ENCODE measurements at regions not wholly inside any gene's neighbourhood (a gene's known extent, or its start where the extent isn't known, plus 50 kb on each side); places are given as distances from the start of the nearest gene placed in this dataset.
A peak's percentile ranks its signal among the peaks of the same experiment; 100 is the strongest.
"Not testable (repeated sequence)": the region's sequence is repeated elsewhere in the genome, so short reads cannot be mapped to it uniquely, and the experiment has no call there.

- no peak overlapping the region for H3K27ac ChIP-seq (ENCODE audit: low read depth, low read length)
- POLR2A ChIA-PET (ENCODE audit: partially characterized antibody) = no interaction called here
- Mint-ChIP-seq H3K9me3 (no peaks in the 10 kb centered on the region), H3K27me3 (no peaks in the 10 kb centered on the region), H3K36me3 (no peaks in the 10 kb centered on the region), H3K4me1 (no peaks in the 10 kb centered on the region), H3K27ac (no peak overlapping the region), H3K4me3 (no peak overlapping the region)
- peak in 1 of 5 donors; percentile 19 for DNase-seq
- CTCF ChIA-PET (ENCODE audit: partially characterized antibody) = no interaction called here
- no peaks in the 10 kb centered on the region for H3K9me3 ChIP-seq (ENCODE audit: control insufficient read depth in 1 of 2, low read length in 2 of 2)
- H3K36me3 ChIP-seq (ENCODE audit: insufficient read depth, low read length) = no peaks in the 10 kb centered on the region
- intact Hi-C loops (cut with micrococcal nuclease) = no loop called here
- H3K4me1 ChIP-seq (ENCODE audit: insufficient read depth, low read length) = no peaks in the 10 kb centered on the region
- H3K4me3 ChIP-seq (ENCODE audit: low read length in 2 of 2) = no peak overlapping the region
- no peaks in the 10 kb centered on the region for H3K27me3 ChIP-seq (ENCODE audit: insufficient read depth, low read length)
Observed at GRCh38 chr18:38790786-38791185, 1225.2 kb upstream of the CELF4 start.

- intact Hi-C loops (cut with micrococcal nuclease) = no loop called here
- ChIA-PET POLR2A (ENCODE audit: partially characterized antibody) (no interaction called here), CTCF (ENCODE audit: partially characterized antibody) (interaction anchor here (1.2 kb wide), 1 partner anchor 8 kb away, joined by 3 read pairs; no protein-coding TSS in a partner anchor)
- H3K36me3 Mint-ChIP-seq = no peaks in the 10 kb centered on the region
- H3K9me3 ChIP-seq (ENCODE audit: control insufficient read depth in 1 of 2, low read length in 2 of 2) = no peaks in the 10 kb centered on the region
- no peaks in the 10 kb centered on the region for H3K4me1 ChIP-seq (ENCODE audit: insufficient read depth, low read length)
- H3K27ac Mint-ChIP-seq = no peak overlapping the region
- DNase-seq = no peak
- H3K36me3 ChIP-seq (ENCODE audit: insufficient read depth, low read length) = no peaks in the 10 kb centered on the region
- no peak overlapping the region for H3K4me3 Mint-ChIP-seq
- no peaks in the 10 kb centered on the region for H3K4me1 Mint-ChIP-seq
- no peak overlapping the region for H3K4me3 ChIP-seq (ENCODE audit: low read length in 2 of 2)
- H3K27me3 ChIP-seq (ENCODE audit: insufficient read depth, low read length) = no peaks in the 10 kb centered on the region
- H3K27me3 Mint-ChIP-seq = no peaks in the 10 kb centered on the region
- H3K27ac ChIP-seq (ENCODE audit: low read depth, low read length) = no peak overlapping the region
- peaks cover 0 to under 1% (median 0%) of the 10 kb centered on the region in 8 donors for H3K9me3 Mint-ChIP-seq
Observed at GRCh38 chr18:38790303-38790702, 1224.7 kb upstream of the CELF4 start.

- no peak overlapping the region for H3K4me3 ChIP-seq (ENCODE audit: low read length in 2 of 2)
- Mint-ChIP-seq H3K27me3 (no peaks in the 10 kb centered on the region), H3K4me1 (no peaks in the 10 kb centered on the region), H3K27ac (no peak overlapping the region), H3K4me3 (no peak overlapping the region), H3K36me3 (no peaks in the 10 kb centered on the region), H3K9me3 (peaks cover 0 to 3% (median 0%) of the 10 kb centered on the region in 8 donors)
- H3K27ac ChIP-seq (ENCODE audit: low read depth, low read length) = no peak overlapping the region
- no peaks in the 10 kb centered on the region for H3K27me3 ChIP-seq (ENCODE audit: insufficient read depth, low read length)
- ChIA-PET POLR2A (ENCODE audit: partially characterized antibody) (no interaction called here), CTCF (ENCODE audit: partially characterized antibody) (interaction anchor here (1.2 kb wide), 1 partner anchor 10 kb away, joined by 3 read pairs; no protein-coding TSS in a partner anchor)
- H3K9me3 ChIP-seq (ENCODE audit: control insufficient read depth in 1 of 2, low read length in 2 of 2) = no peaks in the 10 kb centered on the region
- intact Hi-C loops (cut with micrococcal nuclease) = no loop called here
- H3K4me1 ChIP-seq (ENCODE audit: insufficient read depth, low read length) = no peaks in the 10 kb centered on the region
- H3K36me3 ChIP-seq (ENCODE audit: insufficient read depth, low read length) = no peaks in the 10 kb centered on the region
- DNase-seq = no peak
Observed at GRCh38 chr18:38789141-38789540, 1223.5 kb upstream of the CELF4 start.

- Histone ChIP-seq H3K4me3 (ENCODE audit: low read length in 2 of 2) (no peak overlapping the region), H3K27ac (ENCODE audit: low read depth, low read length) (no peak overlapping the region), H3K9me3 (ENCODE audit: control insufficient read depth in 1 of 2, low read length in 2 of 2) (no peaks in the 10 kb centered on the region), H3K4me1 (ENCODE audit: insufficient read depth, low read length) (no peaks in the 10 kb centered on the region), H3K27me3 (ENCODE audit: insufficient read depth, low read length) (no peaks in the 10 kb centered on the region), H3K36me3 (ENCODE audit: insufficient read depth, low read length) (no peaks in the 10 kb centered on the region)
- H3K36me3 Mint-ChIP-seq = no peaks in the 10 kb centered on the region
- no peaks in the 10 kb centered on the region for H3K27me3 Mint-ChIP-seq
- ChIA-PET CTCF (ENCODE audit: partially characterized antibody) (no interaction called here), POLR2A (ENCODE audit: partially characterized antibody) (no interaction called here)
- no peak overlapping the region for H3K4me3 Mint-ChIP-seq
- H3K9me3 Mint-ChIP-seq = peaks cover 0 to 7% (median 0%) of the 10 kb centered on the region in 8 donors
- intact Hi-C loops (cut with micrococcal nuclease) = no loop called here
- no peak overlapping the region for H3K27ac Mint-ChIP-seq
- H3K4me1 Mint-ChIP-seq = no peaks in the 10 kb centered on the region
- no peak for DNase-seq
Observed at GRCh38 chr18:38786906-38787305, 1221.3 kb upstream of the CELF4 start.

- H3K27ac ChIP-seq (ENCODE audit: low read depth, low read length); H3K9me3 Mint-ChIP-seq; H3K27me3 ChIP-seq (ENCODE audit: insufficient read depth, low read length); intact Hi-C loops (cut with micrococcal nuclease); H3K4me1 Mint-ChIP-seq; CTCF ChIA-PET (ENCODE audit: partially characterized antibody); H3K36me3 Mint-ChIP-seq; H3K27me3 Mint-ChIP-seq; H3K4me1 ChIP-seq (ENCODE audit: insufficient read depth, low read length); H3K4me3 ChIP-seq (ENCODE audit: low read length in 2 of 2); DNase-seq; H3K9me3 ChIP-seq (ENCODE audit: control insufficient read depth in 1 of 2, low read length in 2 of 2); H3K4me3 Mint-ChIP-seq; H3K27ac Mint-ChIP-seq; H3K36me3 ChIP-seq (ENCODE audit: insufficient read depth, low read length); POLR2A ChIA-PET (ENCODE audit: partially characterized antibody): not testable (repeated sequence)
Observed at GRCh38 chr18:38771620-38772019, 1206.0 kb upstream of the CELF4 start.

- H3K27ac ChIP-seq (ENCODE audit: low read depth, low read length) = no peak overlapping the region
- CTCF ChIA-PET (ENCODE audit: partially characterized antibody) = no interaction called here
- no peaks in the 10 kb centered on the region for H3K36me3 ChIP-seq (ENCODE audit: insufficient read depth, low read length)
Observed at GRCh38 chr18:38768504-38768903, 1202.9 kb upstream of the CELF4 start.

GRCh38 chr18:38759457-38759856 lies 1193.9 kb upstream of the CELF4 start:
- Histone ChIP-seq H3K27me3 (ENCODE audit: insufficient read depth, low read length) (no peaks in the 10 kb centered on the region), H3K4me1 (ENCODE audit: insufficient read depth, low read length) (no peaks in the 10 kb centered on the region), H3K27ac (ENCODE audit: low read depth, low read length) (no peak overlapping the region), H3K4me3 (ENCODE audit: low read length in 2 of 2) (no peak overlapping the region), H3K9me3 (ENCODE audit: control insufficient read depth in 1 of 2, low read length in 2 of 2) (no peaks in the 10 kb centered on the region), H3K36me3 (ENCODE audit: insufficient read depth, low read length) (no peaks in the 10 kb centered on the region)
- Mint-ChIP-seq H3K9me3 (peaks cover 0 to 7% (median 0%) of the 10 kb centered on the region in 8 donors), H3K27me3 (no peaks in the 10 kb centered on the region), H3K4me3 (no peak overlapping the region), H3K4me1 (no peaks in the 10 kb centered on the region), H3K36me3 (no peaks in the 10 kb centered on the region), H3K27ac (no peak overlapping the region)
- intact Hi-C loops (cut with micrococcal nuclease) = no loop called here
- POLR2A ChIA-PET (ENCODE audit: partially characterized antibody) = no interaction called here
- no peak for DNase-seq
- CTCF ChIA-PET (ENCODE audit: partially characterized antibody) = no interaction called here

More at GRCh38 chr18:38768504-38768903, 1202.9 kb upstream of the CELF4 start:
- Mint-ChIP-seq H3K27ac (no peak overlapping the region), H3K9me3 (peaks cover 0 to 4% (median 0%) of the 10 kb centered on the region in 8 donors), H3K4me3 (no peak overlapping the region), H3K27me3 (no peaks in the 10 kb centered on the region), H3K4me1 (no peaks in the 10 kb centered on the region), H3K36me3 (no peaks in the 10 kb centered on the region)
- no peak for DNase-seq
- intact Hi-C loops (cut with micrococcal nuclease) = no loop called here
- no peaks in the 10 kb centered on the region for H3K27me3 ChIP-seq (ENCODE audit: insufficient read depth, low read length)
- POLR2A ChIA-PET (ENCODE audit: partially characterized antibody) = no interaction called here
- H3K4me1 ChIP-seq (ENCODE audit: insufficient read depth, low read length) = no peaks in the 10 kb centered on the region
- H3K4me3 ChIP-seq (ENCODE audit: low read length in 2 of 2) = no peak overlapping the region
- no peaks in the 10 kb centered on the region for H3K9me3 ChIP-seq (ENCODE audit: control insufficient read depth in 1 of 2, low read length in 2 of 2)

- Mint-ChIP-seq H3K9me3 (peaks cover 0 to 5% (median under 1%) of the 10 kb centered on the region in 8 donors), H3K4me3 (no peak overlapping the region), H3K27ac (no peak overlapping the region), H3K4me1 (peaks cover 0 to 7% (median 1%) of the 10 kb centered on the region in 4 donors), H3K36me3 (no peaks in the 10 kb centered on the region), H3K27me3 (no peaks in the 10 kb centered on the region)
- no peak for DNase-seq
- no peaks in the 10 kb centered on the region for H3K27me3 ChIP-seq (ENCODE audit: insufficient read depth, low read length)
- no peak overlapping the region for H3K4me3 ChIP-seq (ENCODE audit: low read length in 2 of 2)
- ChIA-PET POLR2A (ENCODE audit: partially characterized antibody) (no interaction called here), CTCF (ENCODE audit: partially characterized antibody) (no interaction called here)
- no peaks in the 10 kb centered on the region for H3K36me3 ChIP-seq (ENCODE audit: insufficient read depth, low read length)
- no peaks in the 10 kb centered on the region for H3K9me3 ChIP-seq (ENCODE audit: control insufficient read depth in 1 of 2, low read length in 2 of 2)
- intact Hi-C loops (cut with micrococcal nuclease) = no loop called here
- H3K27ac ChIP-seq (ENCODE audit: low read depth, low read length) = no peak overlapping the region
- H3K4me1 ChIP-seq (ENCODE audit: insufficient read depth, low read length) = no peaks in the 10 kb centered on the region
Observed at GRCh38 chr18:38756436-38756835, 1190.8 kb upstream of the CELF4 start.

All from CD4-positive, alpha-beta memory T cell (primary cell).